H1 (cell line): ENCODE measurements at regions not wholly inside any gene's neighbourhood (a gene's known extent, or its start where the extent isn't known, plus 50 kb on each side); places are given as distances from the start of the nearest gene placed in this dataset.

ENCODE experiments used
- CTCF ChIA-PET: fragments of 300-600 bp; sonication (Branson Sonifier 250); formaldehyde crosslinking; loops from one replicate; lab custom pipeline; 2021; ENCODE audit not compliant: partially characterized antibody; lab: Charles Lee
- POLR2A ChIA-PET: fragments of 300-600 bp; sonication (Branson Sonifier 250); formaldehyde crosslinking; loops from one replicate; lab custom pipeline; 2021; ENCODE audit warnings: inconsistent platforms; ENCODE audit not compliant: partially characterized antibody; lab: Charles Lee
- DNase-seq, 2 experiments: peaks; one replicate each; pipeline versions ENCODE4 v3.0.0 to v3.0.0-alpha.2; 2010 to 2022; ENCODE audit warnings: low spot score in 2 of 2, low read depth in 1 of 2, mixed read lengths in 1 of 2
- FAIRE-seq: peaks from 2 replicates; lab custom pipeline; 2011; peaks lifted over from hg19 to GRCh38; lab: Jason Lieb, UNC
- H2AFZ ChIP-seq: 2 replicates; pipeline ENCODE4 v1.8.1; 2012; ENCODE audit warnings: low read length, inconsistent platforms
- H2AK5ac ChIP-seq: 2 replicates; pipeline ENCODE4 v1.6.1; 2013; ENCODE audit warnings: low read depth, low read length
- H2BK120ac ChIP-seq: replicated peaks from 2 replicates; pipeline ENCODE3; 2013; ENCODE audit warnings: low read depth, low read length, inconsistent platforms
- H2BK12ac ChIP-seq: 2 replicates; pipeline ENCODE4 v1.6.1; 2013; ENCODE audit warnings: low read depth, low read length
- H2BK15ac ChIP-seq: 2 replicates; pipeline ENCODE4 v1.6.1; 2013; ENCODE audit warnings: low read length
- H2BK20ac ChIP-seq: 2 replicates; pipeline ENCODE4 v1.6.1; 2013; ENCODE audit warnings: low read length
- H2BK5ac ChIP-seq: 2 replicates; pipeline ENCODE4 v1.6.1; 2013; ENCODE audit warnings: low read depth, low read length
- H3K14ac ChIP-seq: 2 replicates; pipeline ENCODE4 v1.6.1; 2013; ENCODE audit warnings: inconsistent platforms; ENCODE audit not compliant: insufficient read length
- H3K18ac ChIP-seq: 2 replicates; pipeline ENCODE4 v1.6.1; 2013; ENCODE audit warnings: low read length; ENCODE audit errors: extremely low read depth
- H3K23ac ChIP-seq: 2 replicates; pipeline ENCODE4 v1.6.1; 2013; ENCODE audit warnings: inconsistent platforms; ENCODE audit not compliant: insufficient read length
- H3K23me2 ChIP-seq: 2 replicates; pipeline ENCODE4 v1.6.1; 2013; ENCODE audit warnings: low read depth, low read length
- H3K27ac ChIP-seq: 2 replicates; pipeline ENCODE4 v1.6.1; 2011; ENCODE audit warnings: low read depth, low read length, inconsistent platforms
- H3K27me3 ChIP-seq, 4 experiments: replicated peaks in 1 of 4; 1 replicate in 1 of 4; 2 replicates in 3 of 4; pipeline versions ENCODE4 v1.6.1 to v1.8.1; 2011 to 2013; ENCODE audit warnings: low read length in 3 of 4, mild to moderate bottlenecking in 3 of 4, inconsistent platforms in 2 of 4, mixed read lengths in 2 of 4, moderate library complexity in 1 of 4; ENCODE audit not compliant: control insufficient read depth in 3 of 4, insufficient read depth in 3 of 4; ENCODE audit errors: extremely low read depth in 1 of 4
- H3K36me3 ChIP-seq, 4 experiments: 2 replicates each; pipeline versions ENCODE4 v1.6.1 to v1.8.1; 2011 to 2013; ENCODE audit warnings: mild to moderate bottlenecking in 4 of 4, low read length in 3 of 4, moderate library complexity in 2 of 4, control low read depth in 1 of 4, inconsistent platforms in 1 of 4; ENCODE audit not compliant: insufficient read depth in 4 of 4, control insufficient read depth in 2 of 4
- H3K4ac ChIP-seq: replicated peaks from 2 replicates; pipeline ENCODE3; 2013; ENCODE audit warnings: low read length, low read depth, mixed read lengths, inconsistent platforms; ENCODE audit not compliant: insufficient read length
- H3K4me1 ChIP-seq, 4 experiments: replicated peaks in 1 of 4; 1 replicate in 1 of 4; 2 replicates in 3 of 4; pipeline versions ENCODE4 v1.6.1 to v1.8.1; 2011 to 2013; ENCODE audit warnings: low read length in 3 of 4, inconsistent platforms in 2 of 4, mixed read lengths in 1 of 4; ENCODE audit not compliant: insufficient read depth in 4 of 4, control insufficient read depth in 3 of 4
- H3K4me2 ChIP-seq, 2 experiments: 2 replicates each; pipeline versions ENCODE4 v1.6.1 to v1.8.1; 2011 to 2013; ENCODE audit warnings: low read depth in 2 of 2, low read length in 2 of 2, control low read depth in 1 of 2, inconsistent platforms in 1 of 2, mild to moderate bottlenecking in 1 of 2; ENCODE audit not compliant: insufficient read depth in 1 of 2
- H3K4me3 ChIP-seq, 4 experiments: fragments of 200-600, 300-600 bp in 1 of 4; sonication (generic), shearing (Covaris generic), sonication (Bioruptor Twin) in 1 of 4; 2 replicates each; pipeline versions ENCODE4 v1.5.1 to v1.8.1; 2011 to 2016; ENCODE audit warnings: low read length in 4 of 4, low read depth in 3 of 4, control low read depth in 2 of 4, inconsistent platforms in 2 of 4, mild to moderate bottlenecking in 2 of 4, mixed read lengths in 1 of 4, moderate library complexity in 1 of 4; ENCODE audit not compliant: insufficient read depth in 2 of 4; ENCODE audit errors: extremely low read depth in 1 of 4
- H3K56ac ChIP-seq: replicated peaks from 2 replicates; pipeline ENCODE3; 2013; ENCODE audit warnings: low read depth, mild to moderate bottlenecking, mixed read lengths, low read length, inconsistent platforms; ENCODE audit not compliant: insufficient read length
- H3K79me1 ChIP-seq: 2 replicates; pipeline ENCODE4 v1.6.1; 2013; ENCODE audit warnings: low read depth, low read length, control low read depth
- H3K79me2 ChIP-seq, 2 experiments: 2 replicates each; pipeline versions ENCODE4 v1.6.1 to v1.8.1; 2012 to 2013; ENCODE audit warnings: low read length in 2 of 2, mild to moderate bottlenecking in 2 of 2, inconsistent platforms in 1 of 2; ENCODE audit not compliant: insufficient read depth in 2 of 2, control insufficient read depth in 1 of 2
- H3K9ac ChIP-seq, 4 experiments: replicated peaks in 1 of 4; 1 replicate in 1 of 4; 2 replicates in 3 of 4; pipeline versions ENCODE4 v1.6.1 to v1.8.1; 2011 to 2013; ENCODE audit warnings: low read depth in 3 of 4, low read length in 3 of 4, control low read depth in 2 of 4, mild to moderate bottlenecking in 2 of 4, moderate library complexity in 2 of 4, inconsistent platforms in 1 of 4; ENCODE audit errors: extremely low read depth in 1 of 4
- H3K9me3 ChIP-seq, 2 experiments: 2 replicates each; pipeline versions ENCODE4 v1.6.1 to v1.8.1; 2012 to 2013; ENCODE audit warnings: mild to moderate bottlenecking in 2 of 2, moderate library complexity in 2 of 2, control low read depth in 1 of 2, inconsistent platforms in 1 of 2, low read depth in 1 of 2, low read length in 1 of 2, mixed read lengths in 1 of 2; ENCODE audit not compliant: insufficient read depth in 2 of 2
- H4K20me1 ChIP-seq, 2 experiments: replicated peaks in 1 of 2; 2 replicates each; pipeline versions ENCODE3 to v1.8.1; 2011 to 2013; ENCODE audit warnings: inconsistent platforms in 2 of 2, low read length in 2 of 2, mild to moderate bottlenecking in 1 of 2; ENCODE audit not compliant: insufficient read depth in 2 of 2, control insufficient read depth in 1 of 2
- H4K5ac ChIP-seq: 2 replicates; pipeline ENCODE4 v1.6.1; 2013; ENCODE audit warnings: low read length, low read depth, mixed read lengths, inconsistent platforms; ENCODE audit not compliant: insufficient read length
- H4K8ac ChIP-seq: 2 replicates; pipeline ENCODE4 v1.8.0; 2013; ENCODE audit warnings: mild to moderate bottlenecking, moderate library complexity, low read length, inconsistent platforms; ENCODE audit not compliant: insufficient read depth; ENCODE audit errors: extremely low read depth
- H4K91ac ChIP-seq: replicated peaks from 2 replicates; pipeline ENCODE3; 2013; ENCODE audit warnings: low read length, mixed read lengths, inconsistent platforms; ENCODE audit not compliant: insufficient read length
- CBX5 ChIP-seq: fragments of 300-800, 300-1000 bp; sonication (generic); IDR thresholded peaks from 2 replicates; pipeline ENCODE4 v1.7.1; 2016; ENCODE audit warnings: antibody characterized with exemption, low read length, low read depth
- CHD1 ChIP-seq: IDR thresholded peaks from 2 replicates; pipeline ENCODE4 v1.6.1; 2012; ENCODE audit warnings: low read depth, low read length, improper control_type of control experiment
- CHD2 ChIP-seq: IDR thresholded peaks from 2 replicates; pipeline ENCODE4 v1.6.1; 2012; ENCODE audit warnings: low read length, improper control_type of control experiment
- E2F6 ChIP-seq: IDR thresholded peaks from 2 replicates; pipeline ENCODE4 v1.6.1; 2012; ENCODE audit warnings: inconsistent platforms
- HDAC6 ChIP-seq: IDR thresholded peaks from one replicate; pipeline ENCODE4 v1.7.1; 2012; ENCODE audit warnings: low read depth, mild to moderate bottlenecking, inconsistent platforms, low read length, moderate library complexity
- KDM5A ChIP-seq: fragments of 200-600 bp; IDR thresholded peaks from 2 replicates; pipeline ENCODE4 v1.7.1; 2012; ENCODE audit warnings: mild to moderate bottlenecking, low read length, inconsistent platforms, mixed read lengths
- NRF1 ChIP-seq: IDR thresholded peaks from 2 replicates; pipeline ENCODE4 v1.6.1; 2011; ENCODE audit warnings: mild to moderate bottlenecking, low read depth, low read length, improper control_type of control experiment
- PHF8 ChIP-seq: fragments of 200-600 bp; sonication (generic); conservative IDR thresholded peaks from 2 replicates; pipeline ENCODE4 v1.7.1; 2012; ENCODE audit warnings: low read depth, mild to moderate bottlenecking, inconsistent platforms, low read length, moderate library complexity
- RFX5 ChIP-seq: IDR thresholded peaks from 2 replicates; pipeline ENCODE4 v1.6.1; 2011; ENCODE audit warnings: low read depth, low read length, improper control_type of control experiment, borderline replicate concordance
- RNF2 ChIP-seq: fragments of 200-900, 300-1000 bp; sonication (generic); IDR thresholded peaks from 2 replicates; pipeline ENCODE4 v1.7.1; 2016; ENCODE audit warnings: borderline replicate concordance, low read depth, mild to moderate bottlenecking, antibody characterized with exemption, low read length; ENCODE audit not compliant: poor library complexity, severe bottlenecking; ENCODE audit errors: missing control alignments
- SAP30 ChIP-seq: fragments of 300-600 bp; sonication (generic); IDR thresholded peaks from 2 replicates; pipeline ENCODE4 v1.7.1; 2012; ENCODE audit warnings: low read length, moderate library complexity, mild to moderate bottlenecking, inconsistent platforms; ENCODE audit not compliant: insufficient read depth, insufficient replicate concordance
- SP4 ChIP-seq: IDR thresholded peaks from 2 replicates; pipeline ENCODE4 v1.6.1; 2012; ENCODE audit warnings: low read length, inconsistent platforms
- SRF ChIP-seq: IDR thresholded peaks from 2 replicates; pipeline ENCODE4 v1.6.1; 2011; ENCODE audit warnings: mild to moderate bottlenecking, low read depth, low read length, moderate library complexity
- TAF7 ChIP-seq: optimal IDR thresholded peaks from 2 replicates; pipeline ENCODE3; 2011; ENCODE audit warnings: low read depth, mild to moderate bottlenecking, inconsistent platforms, low read length, moderate library complexity, borderline replicate concordance
- TBP ChIP-seq: IDR thresholded peaks from 2 replicates; pipeline ENCODE4 v1.6.1; 2011; ENCODE audit warnings: low read depth, low read length, improper control_type of control experiment
- WGBS, 2 experiments: shearing (Covaris generic) in 1 of 2; methylation state at CpG; one replicate each; pipeline versions ENCODE4 v1.1.6 to v1.1.7; 2013 to 2015; ENCODE audit warnings: low lambda C conversion rate in 2 of 2, mixed read lengths in 2 of 2, inconsistent platforms in 1 of 2, low coverage in 1 of 2, missing lambda C conversion rate in 1 of 2; ENCODE audit not compliant: insufficient replicate concordance in 2 of 2, insufficient coverage in 1 of 2, insufficient read length in 1 of 2; ENCODE audit errors: extremely low coverage in 1 of 2, missing lambda C conversion rate in 1 of 2; 5-methylcytosine and 5-hydroxymethylcytosine counted together

- 83% methylated on average over 2 of the region's 2 CpGs; no CpG with 5 or more reads in 1 of the 2 experiments for WGBS, 2 experiments
- no peak overlapping the region for H2BK15ac ChIP-seq
- no peak overlapping the region for H3K56ac ChIP-seq
- H4K5ac ChIP-seq: no peak overlapping the region
- H2BK120ac ChIP-seq: no peak overlapping the region
- H4K8ac ChIP-seq: no peak overlapping the region
- FAIRE-seq (no peak), DNase-seq (no peak)
- H3K4me2 ChIP-seq: no peak overlapping the region
- H2AFZ ChIP-seq: no peak overlapping the region
- no peak overlapping the region for H3K4me3 ChIP-seq
- no peaks in the 10 kb centered on the region for H3K36me3 ChIP-seq
- no peak overlapping the region for H3K14ac ChIP-seq
- no peaks in the 10 kb centered on the region for H3K27me3 ChIP-seq
- no peaks in the 10 kb centered on the region for H3K23me2 ChIP-seq
- no peak overlapping the region for H4K91ac ChIP-seq
- no peak overlapping the region for H3K4ac ChIP-seq
- ChIA-PET CTCF (no interaction called here), POLR2A (no interaction called here)
- no peaks in the 10 kb centered on the region for H3K4me1 ChIP-seq
- no peaks in the 10 kb centered on the region for H4K20me1 ChIP-seq
- no peak overlapping the region for H2BK12ac ChIP-seq
- no peaks in the 10 kb centered on the region for H3K9me3 ChIP-seq
- no peaks in the 10 kb centered on the region for H3K79me1 ChIP-seq
- H3K9ac ChIP-seq: no peak overlapping the region
- H3K23ac ChIP-seq: no peak overlapping the region
- H3K79me2 ChIP-seq: no peaks in the 10 kb centered on the region
- no peak overlapping the region for H2BK5ac ChIP-seq
- H2BK20ac ChIP-seq: no peak overlapping the region
- no peak overlapping the region for H3K27ac ChIP-seq
- no peak overlapping the region for H2AK5ac ChIP-seq
- H3K18ac ChIP-seq: no peak overlapping the region
- TF ChIP-seq SAP30 (no peak), RFX5 (no peak), E2F6 (no peak), HDAC6 (no peak), CHD1 (no peak), SRF (no peak), KDM5A (no peak), CHD2 (no peak), TAF7 (no peak), CBX5 (no peak), RNF2 (no peak), NRF1 (no peak), TBP (no peak), PHF8 (no peak), SP4 (no peak)
These were observed 944.9 kb downstream of the CNTNAP5 start for GRCh38 chr2:124970030-124970429.
